ENCODE measurements at regions not wholly inside any gene's neighbourhood (a gene's known extent, or its start where the extent isn't known, plus 50 kb on each side); places are given as distances from the start of the nearest gene placed in this dataset.

DNA sequence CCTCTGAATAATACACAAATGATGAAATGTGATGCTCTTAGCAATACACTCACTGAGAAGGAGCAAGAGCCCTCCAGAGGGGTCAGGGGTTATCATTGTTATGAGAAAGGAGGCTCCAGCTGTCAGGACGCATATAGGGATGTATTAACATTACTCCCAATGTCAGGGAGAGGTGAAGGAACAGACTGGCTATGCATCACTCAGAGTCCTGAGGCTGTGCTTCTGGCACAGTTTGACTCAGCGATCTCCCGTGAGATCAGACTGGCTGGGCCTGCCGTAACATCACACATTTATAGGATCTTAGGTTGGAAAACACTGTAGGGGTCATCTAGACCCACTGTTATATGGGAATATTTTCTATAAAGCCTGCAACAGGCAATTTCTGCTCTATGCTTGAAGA lies 226.5 kb upstream of the GLRA1 start:
- no peak for TF ChIP-seq POLR2AphosphoS5 (IDR thresholded peaks at IDR 0.05)
- no peak for TF ChIP-seq POLR2A (IDR thresholded peaks at IDR 0.05)
- TF ChIP-seq CTCF (IDR thresholded peaks at IDR 0.05) = no peak
- no peak for TF ChIP-seq EP300 (IDR thresholded peaks at IDR 0.05)
- H3K27me3 ChIP-seq = no peaks in the 10 kb centered on the region
- no peaks in the 10 kb centered on the region for H3K36me3 ChIP-seq
- H3K9me3 ChIP-seq = peaks cover 0 to 4% (median 0%) of the 10 kb centered on the region in 3 donors
- ATAC-seq = no peak
- H3K4me1 ChIP-seq = no peaks in the 10 kb centered on the region
- WGBS, 2 donors (ENCODE audit: low coverage in 1 of 2) = 45 to 86% methylated on average over 2 to 3 of the region's 4 CpGs
- no peak overlapping the region for H3K4me3 ChIP-seq
- no peak overlapping the region for H3K27ac ChIP-seq

GRCh38 chr5:152147286-152147685 lies 222.6 kb upstream of the GLRA1 start:
- Histone ChIP-seq H3K27me3 (no peaks in the 10 kb centered on the region), H3K27ac (no peak overlapping the region), H3K9me3 (no peaks in the 10 kb centered on the region), H3K4me1 (no peaks in the 10 kb centered on the region), H3K4me3 (no peak overlapping the region), H3K36me3 (no peaks in the 10 kb centered on the region)
- no peak for TF ChIP-seq EP300 (IDR thresholded peaks at IDR 0.05)
- TF ChIP-seq POLR2AphosphoS5 (IDR thresholded peaks at IDR 0.05) = no peak
- no peak for TF ChIP-seq POLR2A (IDR thresholded peaks at IDR 0.05)
- no peak for TF ChIP-seq CTCF (IDR thresholded peaks at IDR 0.05)
- ATAC-seq = no peak

DNA sequence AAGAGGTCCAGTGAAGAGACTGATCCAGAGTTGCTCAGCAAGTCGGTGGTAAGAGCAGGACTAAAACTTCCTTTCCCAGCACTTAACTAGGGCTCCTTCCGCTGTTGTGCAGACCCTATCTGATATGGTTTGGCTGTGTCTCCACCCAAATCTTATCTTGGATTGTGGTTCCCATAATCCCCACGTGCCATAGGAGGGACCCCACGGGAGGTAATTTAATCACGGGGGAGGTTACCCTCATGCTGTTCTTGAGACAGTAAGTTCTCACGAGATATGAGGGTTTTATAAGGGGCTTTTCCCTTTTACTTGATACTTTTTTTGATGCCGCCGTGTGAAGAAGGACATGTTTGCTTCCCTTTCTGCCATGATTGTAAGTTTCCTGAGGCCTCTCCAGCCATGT lies 221.9 kb upstream of the GLRA1 start:
- no peak for ATAC-seq
- H3K4me3 ChIP-seq = no peak overlapping the region
- no peaks in the 10 kb centered on the region for H3K4me1 ChIP-seq
- no peaks in the 10 kb centered on the region for H3K9me3 ChIP-seq
- 63 to 81% methylated on average over 6 to 8 of the region's 8 CpGs for WGBS, 2 donors (ENCODE audit: low coverage in 1 of 2)
- TF ChIP-seq CTCF (IDR thresholded peaks at IDR 0.05) (no peak), POLR2A (IDR thresholded peaks at IDR 0.05) (no peak), EP300 (IDR thresholded peaks at IDR 0.05) (no peak), POLR2AphosphoS5 (IDR thresholded peaks at IDR 0.05) (no peak)
- no peak overlapping the region for H3K27ac ChIP-seq
- H3K27me3 ChIP-seq = no peaks in the 10 kb centered on the region
- no peaks in the 10 kb centered on the region for H3K36me3 ChIP-seq

GRCh38 chr5:152144556-152144955 lies 219.9 kb upstream of the GLRA1 start:
- Histone ChIP-seq H3K27ac (no peak overlapping the region), H3K4me3 (no peak overlapping the region), H3K4me1 (no peaks in the 10 kb centered on the region), H3K27me3 (no peaks in the 10 kb centered on the region), H3K36me3 (no peaks in the 10 kb centered on the region), H3K9me3 (no peaks in the 10 kb centered on the region)
- WGBS, 2 donors (ENCODE audit: low coverage in 1 of 2) = 60 to 88% methylated on average over 2 of the region's 2 CpGs
- TF ChIP-seq EP300 (IDR thresholded peaks at IDR 0.05) (no peak), POLR2A (IDR thresholded peaks at IDR 0.05) (no peak), POLR2AphosphoS5 (IDR thresholded peaks at IDR 0.05) (no peak), CTCF (IDR thresholded peaks at IDR 0.05) (no peak)
- ATAC-seq = no peak

DNA sequence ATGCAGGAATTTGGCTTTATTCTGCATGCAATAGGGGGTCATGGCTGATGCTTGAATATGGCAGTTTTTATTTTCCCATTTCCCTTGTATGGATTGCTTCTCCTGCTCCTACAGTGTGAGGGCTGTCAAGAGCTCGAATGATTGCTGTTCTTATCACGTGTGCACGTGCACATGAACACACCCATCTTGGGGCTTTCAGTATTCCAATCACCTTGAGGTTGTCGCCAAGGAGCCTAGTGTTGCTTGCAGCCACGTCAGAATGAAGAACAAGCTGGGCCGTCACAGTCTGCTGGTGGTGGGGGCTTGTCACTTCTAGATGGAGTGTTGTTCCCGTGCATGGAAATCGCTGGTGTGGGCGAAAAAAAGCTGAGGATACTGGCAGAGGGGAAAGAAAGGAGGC lies 219.4 kb upstream of the GLRA1 start:
- TF ChIP-seq POLR2AphosphoS5 (IDR thresholded peaks at IDR 0.05) = no peak
- no peak for TF ChIP-seq POLR2A (IDR thresholded peaks at IDR 0.05)
- no peak for TF ChIP-seq CTCF (IDR thresholded peaks at IDR 0.05)
- TF ChIP-seq EP300 (IDR thresholded peaks at IDR 0.05) = no peak

More for the DNA sequence above, 219.4 kb upstream of the GLRA1 start:
- WGBS, 2 donors (ENCODE audit: low coverage in 1 of 2) = 53% methylated on average over 4 of the region's 9 CpGs; no CpG with 5 or more reads in 1 of the 2 donors
- H3K9me3 ChIP-seq = no peaks in the 10 kb centered on the region
- H3K4me1 ChIP-seq = no peaks in the 10 kb centered on the region
- ATAC-seq = no peak
- H3K36me3 ChIP-seq = no peaks in the 10 kb centered on the region
- no peak overlapping the region for H3K4me3 ChIP-seq
- H3K27me3 ChIP-seq = no peaks in the 10 kb centered on the region
- H3K27ac ChIP-seq = no peak overlapping the region

Measured in gastroesophageal sphincter (tissue), 4 donors.